ENCODE measurements at regions not wholly inside any gene's neighbourhood (a gene's known extent, or its start where the extent isn't known, plus 50 kb on each side); places are given as distances from the start of the nearest gene placed in this dataset.
"Not testable (repeated sequence)": the region's sequence is repeated elsewhere in the genome, so short reads cannot be mapped to it uniquely, and the experiment has no call there.

GRCh38 chr3:31289584-31289983 lies 243.1 kb upstream of the STT3B start:
- no peak for ATAC-seq
- no peak for DNase-seq
- intact Hi-C loops (cut with DNase I) = no loop called here

GRCh38 chr3:31290046-31290445 lies 242.7 kb upstream of the STT3B start:
- intact Hi-C loops (cut with DNase I) = no loop called here
- ATAC-seq (no peak), DNase-seq (no peak)

GRCh38 chr3:31291818-31292217 lies 240.9 kb upstream of the STT3B start:
- DNase-seq (no peak), ATAC-seq (no peak)
- intact Hi-C loops (cut with DNase I) = no loop called here

GRCh38 chr3:31294430-31295149 lies 238.1 kb upstream of the STT3B start:
- intact Hi-C loops (cut with DNase I) = no loop called here
- ATAC-seq = peak; percentile 23 to 87
- no peak for DNase-seq

- intact Hi-C loops (cut with DNase I) = no loop called here
- ATAC-seq (no peak), DNase-seq (no peak)
Measured at GRCh38 chr3:31295150-31295765, 237.5 kb upstream of the STT3B start.

- intact Hi-C loops (cut with DNase I) = no loop called here
- DNase-seq (no peak), ATAC-seq (no peak)
Measured at GRCh38 chr3:31297726-31298298, 234.9 kb upstream of the STT3B start.

GRCh38 chr3:31300456-31301443 lies 232.0 kb upstream of the STT3B start:
- ATAC-seq = peak in 1 of 2 donors; percentile 8

GRCh38 chr3:31302343-31302742 lies 230.4 kb upstream of the STT3B start:
- DNase-seq (no peak), ATAC-seq (no peak)
- intact Hi-C loops (cut with DNase I) = no loop called here

More at GRCh38 chr3:31300456-31301443, 232.0 kb upstream of the STT3B start:
- no peak for DNase-seq
- intact Hi-C loops (cut with DNase I) = no loop called here

- intact Hi-C loops (cut with DNase I) = no loop called here
Measured at GRCh38 chr3:31305340-31305739, 227.4 kb upstream of the STT3B start.

GRCh38 chr3:31307131-31307785 lies 225.5 kb upstream of the STT3B start:
- DNase-seq (no peak), ATAC-seq (peak; percentile 44 to 61)
- intact Hi-C loops (cut with DNase I) = no loop called here

More at GRCh38 chr3:31305340-31305739, 227.4 kb upstream of the STT3B start:
- no peak for ATAC-seq
- no peak for DNase-seq

- no peak for DNase-seq
- no peak for ATAC-seq
- intact Hi-C loops (cut with DNase I) = no loop called here
Measured at GRCh38 chr3:31311559-31311958, 221.2 kb upstream of the STT3B start.

GRCh38 chr3:31312400-31312799 lies 220.3 kb upstream of the STT3B start:
- intact Hi-C loops (cut with DNase I) = no loop called here
- ATAC-seq = no peak
- no peak for DNase-seq

GRCh38 chr3:31314258-31314657 lies 218.5 kb upstream of the STT3B start:
- DNase-seq (no peak), ATAC-seq (no peak)
- intact Hi-C loops (cut with DNase I) = no loop called here

- intact Hi-C loops (cut with DNase I) = no loop called here
- no peak for ATAC-seq
- DNase-seq = no peak
Measured at GRCh38 chr3:31319332-31319731, 213.4 kb upstream of the STT3B start.

- DNase-seq = no peak
- ATAC-seq = no peak
- intact Hi-C loops (cut with DNase I) = no loop called here
Measured at GRCh38 chr3:31321620-31322019, 211.1 kb upstream of the STT3B start.

GRCh38 chr3:31322460-31322859 lies 210.3 kb upstream of the STT3B start:
- intact Hi-C loops (cut with DNase I) = no loop called here
- ATAC-seq (no peak), DNase-seq (no peak)

- intact Hi-C loops (cut with DNase I); ATAC-seq; DNase-seq: not testable (repeated sequence)
Measured at GRCh38 chr3:31327826-31328357, 204.8 kb upstream of the STT3B start.

GRCh38 chr3:31331278-31331677 lies 201.4 kb upstream of the STT3B start:
- ATAC-seq (no peak), DNase-seq (no peak)
- intact Hi-C loops (cut with DNase I) = no loop called here

GRCh38 chr3:31341130-31341529 lies 191.6 kb upstream of the STT3B start:
- DNase-seq (no peak), ATAC-seq (no peak)
- intact Hi-C loops (cut with DNase I) = no loop called here
